GM23338 (cell line): ENCODE measurements at regions not wholly inside any gene's neighbourhood (a gene's known extent, or its start where the extent isn't known, plus 50 kb on each side); places are given as distances from the start of the nearest gene placed in this dataset.

ENCODE experiments used
- ETS1 ChIP-seq: IDR thresholded peaks from 2 replicates; pipeline ENCODE4 v1.6.1; 2016; ENCODE audit warnings: antibody characterized with exemption
- EZH2 ChIP-seq: fragments of 200-600 bp; sonication (generic); IDR thresholded peaks from one replicate; pipeline ENCODE4 v1.8.0; 2017; ENCODE audit warnings: antibody characterized with exemption, mild to moderate bottlenecking, low read depth; ENCODE audit not compliant: unreplicated experiment
- POLR2AphosphoS5 ChIP-seq: IDR thresholded peaks from 2 replicates; pipeline ENCODE4 v1.6.1; 2016; ENCODE audit warnings: antibody characterized with exemption, low read depth
- ZNF114 ChIP-seq: fragments of 250-450 bp; sonication (Bioruptor Pico); IDR thresholded peaks from 2 replicates; pipeline ENCODE4 v1.5.0; 2020; ENCODE audit warnings: mild to moderate bottlenecking, moderate library complexity
- TF ChIP-seq, protein P1 (sequence below), 2 experiments: fragments of 200-600 bp in 1 of 2; sonication (generic) in 1 of 2; conservative IDR thresholded peaks; 2 replicates each; pipeline versions ENCODE4 v1.5.1 to v1.6.1; 2016 to 2017; ENCODE audit warnings: antibody characterized with exemption in 2 of 2, low read depth in 2 of 2, mild to moderate bottlenecking in 2 of 2, moderate library complexity in 1 of 2
- TF ChIP-seq, protein P2 (sequence below): IDR thresholded peaks from one replicate; pipeline ENCODE4 v1.6.1; 2018; ENCODE audit warnings: antibody characterized with exemption; ENCODE audit not compliant: unreplicated experiment
- TF ChIP-seq, protein P3 (sequence below): fragments of 250-450 bp; sonication (Bioruptor Pico); IDR thresholded peaks from 2 replicates; pipeline ENCODE4 v1.5.0; 2020; ENCODE audit warnings: mild to moderate bottlenecking, moderate library complexity

DNA sequence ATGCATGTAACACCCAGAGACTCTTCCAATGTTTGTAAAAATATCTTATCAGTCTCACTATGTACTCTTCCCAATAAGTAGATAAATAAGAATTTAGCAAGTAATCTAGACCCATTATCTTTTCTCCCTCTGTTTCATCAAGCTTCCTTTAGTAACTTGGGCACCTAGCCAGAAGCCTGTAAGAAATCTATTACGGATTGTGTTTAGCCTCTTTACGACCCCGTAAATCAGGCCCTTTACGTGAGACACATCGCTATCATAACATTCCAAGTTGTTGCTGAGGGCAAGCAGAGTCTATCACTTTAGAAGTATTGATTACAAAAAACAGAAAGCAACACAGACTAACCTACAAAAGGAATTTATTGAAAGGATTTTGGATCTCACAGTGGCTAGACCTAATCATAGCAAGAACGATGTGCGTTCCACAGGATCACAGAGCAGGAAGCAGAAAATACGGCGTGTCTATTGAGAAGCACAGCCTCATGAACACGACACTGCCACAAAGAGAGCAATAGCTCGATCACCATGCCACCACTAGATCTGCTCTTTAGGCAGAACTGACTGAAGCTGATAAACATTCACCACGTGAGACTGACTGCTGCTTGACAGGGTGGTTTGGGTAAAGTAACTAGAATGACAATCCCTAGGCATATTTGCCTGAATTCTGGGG, 922.1 kb downstream of the AMY1C start:
- TF ChIP-seq, protein P1, sequence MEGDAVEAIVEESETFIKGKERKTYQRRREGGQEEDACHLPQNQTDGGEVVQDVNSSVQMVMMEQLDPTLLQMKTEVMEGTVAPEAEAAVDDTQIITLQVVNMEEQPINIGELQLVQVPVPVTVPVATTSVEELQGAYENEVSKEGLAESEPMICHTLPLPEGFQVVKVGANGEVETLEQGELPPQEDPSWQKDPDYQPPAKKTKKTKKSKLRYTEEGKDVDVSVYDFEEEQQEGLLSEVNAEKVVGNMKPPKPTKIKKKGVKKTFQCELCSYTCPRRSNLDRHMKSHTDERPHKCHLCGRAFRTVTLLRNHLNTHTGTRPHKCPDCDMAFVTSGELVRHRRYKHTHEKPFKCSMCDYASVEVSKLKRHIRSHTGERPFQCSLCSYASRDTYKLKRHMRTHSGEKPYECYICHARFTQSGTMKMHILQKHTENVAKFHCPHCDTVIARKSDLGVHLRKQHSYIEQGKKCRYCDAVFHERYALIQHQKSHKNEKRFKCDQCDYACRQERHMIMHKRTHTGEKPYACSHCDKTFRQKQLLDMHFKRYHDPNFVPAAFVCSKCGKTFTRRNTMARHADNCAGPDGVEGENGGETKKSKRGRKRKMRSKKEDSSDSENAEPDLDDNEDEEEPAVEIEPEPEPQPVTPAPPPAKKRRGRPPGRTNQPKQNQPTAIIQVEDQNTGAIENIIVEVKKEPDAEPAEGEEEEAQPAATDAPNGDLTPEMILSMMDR (conservative IDR thresholded peaks at IDR 0.05; ENCODE audit: low read depth in 2 of 2): no peak
- TF ChIP-seq EZH2: no peak
- no peak for TF ChIP-seq ZNF114 (CRISPR knock-in tag)
- TF ChIP-seq, protein P2, sequence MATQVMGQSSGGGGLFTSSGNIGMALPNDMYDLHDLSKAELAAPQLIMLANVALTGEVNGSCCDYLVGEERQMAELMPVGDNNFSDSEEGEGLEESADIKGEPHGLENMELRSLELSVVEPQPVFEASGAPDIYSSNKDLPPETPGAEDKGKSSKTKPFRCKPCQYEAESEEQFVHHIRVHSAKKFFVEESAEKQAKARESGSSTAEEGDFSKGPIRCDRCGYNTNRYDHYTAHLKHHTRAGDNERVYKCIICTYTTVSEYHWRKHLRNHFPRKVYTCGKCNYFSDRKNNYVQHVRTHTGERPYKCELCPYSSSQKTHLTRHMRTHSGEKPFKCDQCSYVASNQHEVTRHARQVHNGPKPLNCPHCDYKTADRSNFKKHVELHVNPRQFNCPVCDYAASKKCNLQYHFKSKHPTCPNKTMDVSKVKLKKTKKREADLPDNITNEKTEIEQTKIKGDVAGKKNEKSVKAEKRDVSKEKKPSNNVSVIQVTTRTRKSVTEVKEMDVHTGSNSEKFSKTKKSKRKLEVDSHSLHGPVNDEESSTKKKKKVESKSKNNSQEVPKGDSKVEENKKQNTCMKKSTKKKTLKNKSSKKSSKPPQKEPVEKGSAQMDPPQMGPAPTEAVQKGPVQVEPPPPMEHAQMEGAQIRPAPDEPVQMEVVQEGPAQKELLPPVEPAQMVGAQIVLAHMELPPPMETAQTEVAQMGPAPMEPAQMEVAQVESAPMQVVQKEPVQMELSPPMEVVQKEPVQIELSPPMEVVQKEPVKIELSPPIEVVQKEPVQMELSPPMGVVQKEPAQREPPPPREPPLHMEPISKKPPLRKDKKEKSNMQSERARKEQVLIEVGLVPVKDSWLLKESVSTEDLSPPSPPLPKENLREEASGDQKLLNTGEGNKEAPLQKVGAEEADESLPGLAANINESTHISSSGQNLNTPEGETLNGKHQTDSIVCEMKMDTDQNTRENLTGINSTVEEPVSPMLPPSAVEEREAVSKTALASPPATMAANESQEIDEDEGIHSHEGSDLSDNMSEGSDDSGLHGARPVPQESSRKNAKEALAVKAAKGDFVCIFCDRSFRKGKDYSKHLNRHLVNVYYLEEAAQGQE: no peak
- no peak for TF ChIP-seq POLR2AphosphoS5
- no peak for TF ChIP-seq ETS1
- TF ChIP-seq, protein P3, sequence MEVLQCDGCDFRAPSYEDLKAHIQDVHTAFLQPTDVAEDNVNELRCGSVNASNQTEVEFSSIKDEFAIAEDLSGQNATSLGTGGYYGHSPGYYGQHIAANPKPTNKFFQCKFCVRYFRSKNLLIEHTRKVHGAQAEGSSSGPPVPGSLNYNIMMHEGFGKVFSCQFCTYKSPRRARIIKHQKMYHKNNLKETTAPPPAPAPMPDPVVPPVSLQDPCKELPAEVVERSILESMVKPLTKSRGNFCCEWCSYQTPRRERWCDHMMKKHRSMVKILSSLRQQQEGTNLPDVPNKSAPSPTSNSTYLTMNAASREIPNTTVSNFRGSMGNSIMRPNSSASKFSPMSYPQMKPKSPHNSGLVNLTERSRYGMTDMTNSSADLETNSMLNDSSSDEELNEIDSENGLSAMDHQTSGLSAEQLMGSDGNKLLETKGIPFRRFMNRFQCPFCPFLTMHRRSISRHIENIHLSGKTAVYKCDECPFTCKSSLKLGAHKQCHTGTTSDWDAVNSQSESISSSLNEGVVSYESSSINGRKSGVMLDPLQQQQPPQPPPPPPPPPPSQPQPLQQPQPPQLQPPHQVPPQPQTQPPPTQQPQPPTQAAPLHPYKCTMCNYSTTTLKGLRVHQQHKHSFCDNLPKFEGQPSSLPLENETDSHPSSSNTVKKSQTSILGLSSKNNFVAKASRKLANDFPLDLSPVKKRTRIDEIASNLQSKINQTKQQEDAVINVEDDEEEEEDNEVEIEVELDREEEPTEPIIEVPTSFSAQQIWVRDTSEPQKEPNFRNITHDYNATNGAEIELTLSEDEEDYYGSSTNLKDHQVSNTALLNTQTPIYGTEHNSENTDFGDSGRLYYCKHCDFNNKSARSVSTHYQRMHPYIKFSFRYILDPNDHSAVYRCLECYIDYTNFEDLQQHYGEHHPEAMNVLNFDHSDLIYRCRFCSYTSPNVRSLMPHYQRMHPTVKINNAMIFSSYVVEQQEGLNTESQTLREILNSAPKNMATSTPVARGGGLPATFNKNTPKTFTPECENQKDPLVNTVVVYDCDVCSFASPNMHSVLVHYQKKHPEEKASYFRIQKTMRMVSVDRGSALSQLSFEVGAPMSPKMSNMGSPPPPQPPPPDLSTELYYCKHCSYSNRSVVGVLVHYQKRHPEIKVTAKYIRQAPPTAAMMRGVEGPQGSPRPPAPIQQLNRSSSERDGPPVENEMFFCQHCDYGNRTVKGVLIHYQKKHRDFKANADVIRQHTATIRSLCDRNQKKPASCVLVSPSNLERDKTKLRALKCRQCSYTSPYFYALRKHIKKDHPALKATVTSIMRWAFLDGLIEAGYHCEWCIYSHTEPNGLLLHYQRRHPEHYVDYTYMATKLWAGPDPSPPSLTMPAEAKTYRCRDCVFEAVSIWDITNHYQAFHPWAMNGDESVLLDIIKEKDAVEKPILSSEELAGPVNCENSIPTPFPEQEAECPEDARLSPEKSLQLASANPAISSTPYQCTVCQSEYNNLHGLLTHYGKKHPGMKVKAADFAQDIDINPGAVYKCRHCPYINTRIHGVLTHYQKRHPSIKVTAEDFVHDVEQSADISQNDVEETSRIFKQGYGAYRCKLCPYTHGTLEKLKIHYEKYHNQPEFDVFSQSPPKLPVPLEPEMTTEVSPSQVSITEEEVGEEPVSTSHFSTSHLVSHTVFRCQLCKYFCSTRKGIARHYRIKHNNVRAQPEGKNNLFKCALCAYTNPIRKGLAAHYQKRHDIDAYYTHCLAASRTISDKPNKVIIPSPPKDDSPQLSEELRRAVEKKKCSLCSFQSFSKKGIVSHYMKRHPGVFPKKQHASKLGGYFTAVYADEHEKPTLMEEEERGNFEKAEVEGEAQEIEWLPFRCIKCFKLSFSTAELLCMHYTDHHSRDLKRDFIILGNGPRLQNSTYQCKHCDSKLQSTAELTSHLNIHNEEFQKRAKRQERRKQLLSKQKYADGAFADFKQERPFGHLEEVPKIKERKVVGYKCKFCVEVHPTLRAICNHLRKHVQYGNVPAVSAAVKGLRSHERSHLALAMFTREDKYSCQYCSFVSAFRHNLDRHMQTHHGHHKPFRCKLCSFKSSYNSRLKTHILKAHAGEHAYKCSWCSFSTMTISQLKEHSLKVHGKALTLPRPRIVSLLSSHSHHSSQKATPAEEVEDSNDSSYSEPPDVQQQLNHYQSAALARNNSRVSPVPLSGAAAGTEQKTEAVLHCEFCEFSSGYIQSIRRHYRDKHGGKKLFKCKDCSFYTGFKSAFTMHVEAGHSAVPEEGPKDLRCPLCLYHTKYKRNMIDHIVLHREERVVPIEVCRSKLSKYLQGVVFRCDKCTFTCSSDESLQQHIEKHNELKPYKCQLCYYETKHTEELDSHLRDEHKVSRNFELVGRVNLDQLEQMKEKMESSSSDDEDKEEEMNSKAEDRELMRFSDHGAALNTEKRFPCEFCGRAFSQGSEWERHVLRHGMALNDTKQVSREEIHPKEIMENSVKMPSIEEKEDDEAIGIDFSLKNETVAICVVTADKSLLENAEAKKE (CRISPR knock-in tag): no peak
